Thoracic aorta (tissue), 2 donors: ENCODE measurements at regions not wholly inside any gene's neighbourhood (a gene's known extent, or its start where the extent isn't known, plus 50 kb on each side); places are given as distances from the start of the nearest gene placed in this dataset.
"Not testable (repeated sequence)": the region's sequence is repeated elsewhere in the genome, so short reads cannot be mapped to it uniquely, and the experiment has no call there.

Source experiments
- ATAC-seq: fragments of 150-250 bp; one replicate; pipeline ENCODE4 v1.8.0; 2017; ENCODE audit warnings: low read depth; ENCODE audit not compliant: insufficient number of reproducible peaks, low FRiP score
- DNase-seq: peaks from one replicate; pipeline ENCODE4 v3.0.0-alpha.2; 2020; ENCODE audit warnings: low spot score
- H3K27ac ChIP-seq, 2 donors: fragments of 200-600 bp; sonication (generic); 1 replicate in 1 of 2; 2 replicates in 1 of 2; pipeline ENCODE4 v1.5.1; 2016; ENCODE audit warnings: mild to moderate bottlenecking in 2 of 2, moderate library complexity in 2 of 2
- H3K27me3 ChIP-seq: fragments of 200-600 bp; sonication (generic); replicated peaks from 2 replicates; pipeline ENCODE4 v1.6.0; 2016; ENCODE audit warnings: mild to moderate bottlenecking; ENCODE audit not compliant: insufficient read depth
- H3K36me3 ChIP-seq: fragments of 200-600 bp; sonication (generic); one replicate; pipeline ENCODE4 v1.5.1; 2016
- H3K4me1 ChIP-seq, 2 donors: fragments of 200-600 bp; sonication (generic); 1 replicate in 1 of 2; 2 replicates in 1 of 2; pipeline versions ENCODE4 v1.5.1 to v1.6.0; 2016; ENCODE audit warnings: low read depth in 2 of 2, mild to moderate bottlenecking in 1 of 2; ENCODE audit not compliant: control insufficient read depth in 1 of 2
- H3K4me3 ChIP-seq: fragments of 200-600 bp; sonication (generic); 2 replicates; pipeline ENCODE4 v1.5.1; 2016; ENCODE audit warnings: mild to moderate bottlenecking
- H3K9me3 ChIP-seq: fragments of 200-600 bp; sonication (generic); 2 replicates; pipeline ENCODE4 v1.5.1; 2016
- TF ChIP-seq, protein P1 (sequence below): fragments of 200-600 bp; sonication (generic); IDR thresholded peaks from one replicate; pipeline ENCODE4 v1.5.1; 2019; ENCODE audit warnings: antibody characterized with exemption

DNA sequence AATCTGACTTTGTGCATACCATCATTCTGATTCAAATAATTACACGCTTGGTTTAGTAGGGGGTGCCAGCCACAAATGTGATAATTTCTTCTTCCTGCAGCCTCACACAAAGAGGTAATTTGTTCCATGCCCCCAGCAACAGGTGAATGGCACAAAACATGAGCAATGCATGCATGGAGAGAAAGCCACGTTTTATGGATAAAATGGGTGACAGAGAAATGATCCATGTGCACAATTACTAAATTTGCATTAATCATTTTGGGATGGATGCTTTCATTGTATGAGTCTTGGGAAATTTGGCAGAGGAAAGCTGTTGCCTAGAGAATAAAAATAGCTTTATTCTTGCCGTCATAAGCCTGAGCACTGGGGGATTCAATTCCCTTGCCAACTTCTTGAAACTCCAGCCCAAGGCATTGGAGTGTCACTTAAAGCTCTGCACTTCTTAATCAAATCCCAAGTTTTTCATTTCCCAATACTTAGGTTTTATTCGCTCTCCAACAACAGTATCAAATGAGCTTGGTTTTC lies 411.6 kb downstream of the GBE1 start:
- no peaks in the 10 kb centered on the region for H3K4me1 ChIP-seq
- TF ChIP-seq, protein P1, sequence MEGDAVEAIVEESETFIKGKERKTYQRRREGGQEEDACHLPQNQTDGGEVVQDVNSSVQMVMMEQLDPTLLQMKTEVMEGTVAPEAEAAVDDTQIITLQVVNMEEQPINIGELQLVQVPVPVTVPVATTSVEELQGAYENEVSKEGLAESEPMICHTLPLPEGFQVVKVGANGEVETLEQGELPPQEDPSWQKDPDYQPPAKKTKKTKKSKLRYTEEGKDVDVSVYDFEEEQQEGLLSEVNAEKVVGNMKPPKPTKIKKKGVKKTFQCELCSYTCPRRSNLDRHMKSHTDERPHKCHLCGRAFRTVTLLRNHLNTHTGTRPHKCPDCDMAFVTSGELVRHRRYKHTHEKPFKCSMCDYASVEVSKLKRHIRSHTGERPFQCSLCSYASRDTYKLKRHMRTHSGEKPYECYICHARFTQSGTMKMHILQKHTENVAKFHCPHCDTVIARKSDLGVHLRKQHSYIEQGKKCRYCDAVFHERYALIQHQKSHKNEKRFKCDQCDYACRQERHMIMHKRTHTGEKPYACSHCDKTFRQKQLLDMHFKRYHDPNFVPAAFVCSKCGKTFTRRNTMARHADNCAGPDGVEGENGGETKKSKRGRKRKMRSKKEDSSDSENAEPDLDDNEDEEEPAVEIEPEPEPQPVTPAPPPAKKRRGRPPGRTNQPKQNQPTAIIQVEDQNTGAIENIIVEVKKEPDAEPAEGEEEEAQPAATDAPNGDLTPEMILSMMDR: no peak
- no peak overlapping the region for H3K4me3 ChIP-seq
- H3K36me3 ChIP-seq: no peaks in the 10 kb centered on the region
- no peaks in the 10 kb centered on the region for H3K27me3 ChIP-seq
- no peaks in the 10 kb centered on the region for H3K9me3 ChIP-seq
- ATAC-seq: no peak
- H3K27ac ChIP-seq: no peak overlapping the region
- DNase-seq: no peak

DNA sequence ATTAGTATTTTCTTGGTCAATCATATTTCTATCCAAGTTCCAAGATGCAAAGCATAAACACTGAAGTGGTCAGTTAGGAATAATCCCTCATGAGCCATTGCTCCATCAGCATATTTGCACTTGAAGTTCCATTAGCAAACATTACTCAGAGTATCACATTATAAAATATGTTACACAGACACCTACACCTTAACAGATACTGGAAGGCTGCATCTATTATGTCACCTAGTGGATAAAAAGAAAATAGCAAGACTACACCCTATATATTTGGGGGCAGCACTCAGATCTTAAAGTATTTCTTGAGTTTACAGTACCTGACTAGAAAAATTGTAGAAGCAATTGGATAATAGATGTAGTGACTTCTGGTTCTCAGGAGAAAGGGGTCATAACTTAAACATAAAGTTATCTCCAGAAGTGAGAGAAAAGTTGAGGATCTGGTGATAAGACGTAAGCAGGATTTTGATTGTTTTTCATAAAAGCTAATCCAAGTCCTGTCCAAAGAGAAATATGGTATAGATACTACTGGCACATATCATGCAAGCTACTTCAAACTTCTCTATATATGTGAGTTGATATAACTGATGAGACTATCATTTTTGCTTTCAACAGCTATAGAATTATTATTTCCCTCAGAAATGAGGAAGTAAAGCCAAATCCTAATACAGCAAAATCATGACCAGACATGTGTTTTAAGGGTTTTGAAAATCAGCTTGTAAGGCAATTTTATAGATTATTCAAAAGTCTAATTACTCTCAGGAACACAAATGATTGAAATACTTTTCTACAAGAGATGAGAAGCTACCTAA lies 422.2 kb downstream of the GBE1 start:
- ATAC-seq (no peak), DNase-seq (no peak)

DNA sequence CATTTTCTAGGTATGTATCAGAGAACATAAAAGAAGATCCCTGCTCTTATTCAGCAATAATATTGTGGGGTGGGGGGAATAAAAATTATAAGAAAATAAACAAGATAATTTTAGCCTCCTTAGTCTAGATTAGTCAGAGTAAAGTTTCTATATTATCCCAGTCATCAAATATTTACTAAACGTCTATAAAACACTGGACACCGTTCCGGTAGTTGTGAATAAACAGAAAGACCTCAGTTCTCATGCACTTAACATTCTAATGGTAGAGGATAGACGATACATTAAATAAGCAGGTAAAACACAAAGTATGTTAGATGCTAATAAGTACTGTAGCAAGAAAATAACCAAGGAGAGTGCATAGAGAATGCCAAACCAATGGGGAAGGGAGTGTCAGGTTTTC lies 425.0 kb downstream of the GBE1 start:
- Histone ChIP-seq H3K4me3 (no peak overlapping the region), H3K9me3 (no peaks in the 10 kb centered on the region), H3K4me1 (no peaks in the 10 kb centered on the region), H3K27me3 (no peaks in the 10 kb centered on the region), H3K36me3 (no peaks in the 10 kb centered on the region), H3K27ac (no peak overlapping the region)
- DNase-seq: no peak
- TF ChIP-seq, protein P1: no peak
- no peak for ATAC-seq

More for the DNA sequence above, 422.2 kb downstream of the GBE1 start:
- Histone ChIP-seq H3K36me3 (no peaks in the 10 kb centered on the region), H3K27ac (no peak overlapping the region), H3K9me3 (no peaks in the 10 kb centered on the region), H3K27me3 (no peaks in the 10 kb centered on the region), H3K4me1 (no peaks in the 10 kb centered on the region), H3K4me3 (no peak overlapping the region)
- TF ChIP-seq, protein P1: no peak

DNA sequence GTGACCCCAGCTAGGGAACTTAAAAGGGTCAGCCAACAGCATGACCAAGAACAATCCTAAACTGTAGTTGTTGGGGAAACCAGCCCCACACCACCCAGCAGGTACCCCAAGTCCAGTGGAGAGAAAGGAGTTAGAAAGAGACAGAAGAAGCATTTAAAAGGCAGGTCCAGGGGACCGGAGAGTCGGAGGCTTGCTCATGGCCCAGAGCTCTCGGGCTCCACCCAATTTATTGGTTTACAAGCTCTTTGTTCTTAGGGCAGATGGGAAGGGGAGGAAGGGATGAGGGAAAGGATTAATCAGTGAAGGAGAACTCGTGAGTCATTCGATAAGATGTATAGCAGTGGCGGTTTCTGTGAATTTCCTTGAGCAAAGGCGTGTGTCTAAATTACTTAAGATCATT lies 431.6 kb downstream of the GBE1 start:
- H3K36me3 ChIP-seq, DNase-seq, H3K4me3 ChIP-seq, H3K27me3 ChIP-seq, H3K9me3 ChIP-seq, H3K27ac ChIP-seq, H3K4me1 ChIP-seq, ATAC-seq: not testable (repeated sequence)

DNA sequence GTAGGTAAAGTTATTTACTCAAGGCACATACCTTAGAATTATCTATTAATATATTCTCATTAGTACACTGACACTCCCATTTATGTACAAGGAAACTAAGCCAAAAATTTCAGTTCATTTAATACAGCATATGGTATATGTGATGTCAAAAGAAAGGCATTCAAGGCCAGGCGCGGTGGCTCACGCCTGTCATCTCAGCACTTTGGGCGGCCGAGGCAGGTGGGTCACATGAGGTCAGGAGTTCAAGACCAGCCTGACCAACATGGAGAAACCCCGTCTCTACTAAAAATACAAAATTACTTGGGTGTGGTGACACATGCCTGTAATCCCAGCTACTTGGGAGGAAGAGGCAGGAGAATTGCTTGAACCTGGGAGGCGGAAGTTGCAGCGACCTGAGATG lies 435.2 kb downstream of the GBE1 start:
- DNase-seq: no peak

More for the DNA sequence above, 435.2 kb downstream of the GBE1 start:
- H3K9me3 ChIP-seq: no peaks in the 10 kb centered on the region
- TF ChIP-seq, protein P1: no peak
- H3K27me3 ChIP-seq: no peaks in the 10 kb centered on the region
- H3K4me1 ChIP-seq: no peaks in the 10 kb centered on the region
- no peak overlapping the region for H3K4me3 ChIP-seq
- no peak overlapping the region for H3K27ac ChIP-seq
- no peak for ATAC-seq
- H3K36me3 ChIP-seq: no peaks in the 10 kb centered on the region
